GM18907 (cell line): ENCODE measurements at regions not wholly inside any gene's neighbourhood (a gene's known extent, or its start where the extent isn't known, plus 50 kb on each side); places are given as distances from the start of the nearest gene placed in this dataset.
"Not testable (repeated sequence)": the region's sequence is repeated elsewhere in the genome, so short reads cannot be mapped to it uniquely, and the experiment has no call there.

ENCODE experiments used
- ATAC-seq: cut with Tn5 transposase; IDR thresholded peaks from one replicate; pipeline ENCODE4 v1.9.1; 2021; ENCODE audit warnings: mild to moderate bottlenecking, moderate library complexity; ENCODE audit not compliant: unreplicated experiment

GRCh38 chr18:55763298-55763697, 175.3 kb upstream of the TCF4 start:
- ATAC-seq = no peak

GRCh38 chr18:55762424-55762823, 174.4 kb upstream of the TCF4 start:
- no peak for ATAC-seq

GRCh38 chr18:55753643-55754263, 165.8 kb upstream of the TCF4 start:
- ATAC-seq = no peak

- no peak for ATAC-seq
These were observed 163.5 kb upstream of the TCF4 start for GRCh38 chr18:55751476-55751875.

- no peak for ATAC-seq
These were observed 160.3 kb upstream of the TCF4 start for GRCh38 chr18:55748227-55748738.

GRCh38 chr18:55744206-55744605, 156.2 kb upstream of the TCF4 start:
- no peak for ATAC-seq

- ATAC-seq = no peak
These were observed 155.7 kb upstream of the TCF4 start for GRCh38 chr18:55743736-55744135.

- ATAC-seq = no peak
These were observed 155.1 kb upstream of the TCF4 start for GRCh38 chr18:55743133-55743532.

- no peak for ATAC-seq
These were observed 151.5 kb upstream of the TCF4 start for GRCh38 chr18:55739488-55739887.

- ATAC-seq = no peak
These were observed 150.6 kb upstream of the TCF4 start for GRCh38 chr18:55738483-55739114.

GRCh38 chr18:55737781-55738468, 149.9 kb upstream of the TCF4 start:
- ATAC-seq = no peak

GRCh38 chr18:55737266-55737665, 149.3 kb upstream of the TCF4 start:
- no peak for ATAC-seq

- no peak for ATAC-seq
These were observed 148.0 kb upstream of the TCF4 start for GRCh38 chr18:55735969-55736368.

GRCh38 chr18:55735199-55735855, 147.3 kb upstream of the TCF4 start:
- ATAC-seq = no peak

GRCh38 chr18:55732227-55733106, 144.5 kb upstream of the TCF4 start:
- no peak for ATAC-seq

- ATAC-seq = no peak
These were observed 143.6 kb upstream of the TCF4 start for GRCh38 chr18:55731594-55732042.

GRCh38 chr18:55721006-55721405, 133.0 kb upstream of the TCF4 start:
- not testable (repeated sequence) for ATAC-seq

GRCh38 chr18:55713707-55714106, 125.7 kb upstream of the TCF4 start:
- ATAC-seq = no peak

- no peak for ATAC-seq
These were observed 118.9 kb upstream of the TCF4 start for GRCh38 chr18:55706898-55707297.

- no peak for ATAC-seq
These were observed 111.3 kb upstream of the TCF4 start for GRCh38 chr18:55699233-55699765.
